C4-2B (cell line): ENCODE measurements at regions not wholly inside any gene's neighbourhood (a gene's known extent, or its start where the extent isn't known, plus 50 kb on each side); places are given as distances from the start of the nearest gene placed in this dataset.

Source experiments
- H3K27ac ChIP-seq: fragments of 450-650 bp; 2 replicates; pipeline ENCODE4 v1.5.1; 2017
- CTCF ChIP-seq: fragments of 450-650 bp; conservative IDR thresholded peaks from 2 replicates; pipeline ENCODE4 v1.5.1; 2017; ENCODE audit warnings: mild to moderate bottlenecking
- ZFX ChIP-seq: fragments of 450-650 bp; IDR thresholded peaks from 2 replicates; pipeline ENCODE4 v1.6.1; 2017

GRCh38 chr2:236895497-236895896 lies 190.2 kb upstream of the COPS8 start:
- TF ChIP-seq ZFX (no peak), CTCF (no peak)
- H3K27ac ChIP-seq, result no peak overlapping the region

- TF ChIP-seq CTCF (no peak), ZFX (no peak)
- no peak overlapping the region for H3K27ac ChIP-seq
These were observed 189.0 kb upstream of the COPS8 start for GRCh38 chr2:236896688-236897087.

GRCh38 chr2:236899146-236899545 lies 186.5 kb upstream of the COPS8 start:
- TF ChIP-seq CTCF (no peak), ZFX (no peak)
- no peak overlapping the region for H3K27ac ChIP-seq

- TF ChIP-seq ZFX, result no peak
- TF ChIP-seq CTCF, result no peak
- no peak overlapping the region for H3K27ac ChIP-seq
These were observed 185.6 kb upstream of the COPS8 start for GRCh38 chr2:236899950-236900640.

- H3K27ac ChIP-seq, result no peak overlapping the region
- no peak for TF ChIP-seq ZFX
- TF ChIP-seq CTCF, result no peak
These were observed 183.7 kb upstream of the COPS8 start for GRCh38 chr2:236901956-236902355.

- TF ChIP-seq ZFX (no peak), CTCF (no peak)
- H3K27ac ChIP-seq, result no peak overlapping the region
These were observed 181.7 kb upstream of the COPS8 start for GRCh38 chr2:236903978-236904377.

- TF ChIP-seq CTCF (no peak), ZFX (no peak)
- H3K27ac ChIP-seq, result no peak overlapping the region
These were observed 181.1 kb upstream of the COPS8 start for GRCh38 chr2:236904389-236905263.
